WTC11 (cell line): ENCODE measurements at regions not wholly inside any gene's neighbourhood (a gene's known extent, or its start where the extent isn't known, plus 50 kb on each side); places are given as distances from the start of the nearest gene placed in this dataset.

Experiments used
- ATAC-seq: fragments of 200-7000 bp; cut with Tn5 transposase; 2 replicates; pipeline ENCODE4 v1.10.0; 2021; ENCODE audit warnings: mild to moderate bottlenecking, moderate library complexity
- CTCF ChIA-PET: fragments of 300-600 bp; sonication (Branson Sonifier 250); formaldehyde crosslinking; loops from one replicate; lab custom pipeline; 2021; ENCODE audit warnings: antibody characterized with exemption; lab: Charles Lee
- POLR2A ChIA-PET: fragments of 350-600 bp; sonication (Branson Sonifier 250); formaldehyde crosslinking; loops from one replicate; lab custom pipeline; 2021; ENCODE audit warnings: antibody characterized with exemption; lab: Charles Lee
- DNase-seq: peaks from one replicate; pipeline ENCODE4 v3.0.0; 2021; ENCODE audit warnings: low spot score
- H3K27ac Mint-ChIP-seq: 2 replicates; pipeline ENCODE4 v1.8.0; 2021; ENCODE audit warnings: mixed read lengths
- H3K27me3 Mint-ChIP-seq: 2 replicates; pipeline ENCODE4 v1.8.0; 2021; ENCODE audit warnings: low read depth, mild to moderate bottlenecking, moderate library complexity, mixed read lengths
- H3K36me3 Mint-ChIP-seq: 2 replicates; pipeline ENCODE4 v1.8.0; 2021; ENCODE audit warnings: mixed read lengths
- H3K4me1 Mint-ChIP-seq: 2 replicates; pipeline ENCODE4 v1.8.0; 2022; ENCODE audit warnings: mixed read lengths
- H3K4me3 Mint-ChIP-seq: 2 replicates; pipeline ENCODE4 v1.8.0; 2021; ENCODE audit warnings: mild to moderate bottlenecking, moderate library complexity, mixed read lengths
- H3K9me3 Mint-ChIP-seq: 2 replicates; pipeline ENCODE4 v1.8.0; 2021; ENCODE audit warnings: mixed read lengths
- ATF2 ChIP-seq: sonication (generic); formaldehyde crosslinking; IDR thresholded peaks from 2 replicates; pipeline ENCODE4 v1.8.1; 2022; ENCODE audit warnings: low read depth, missing genetic modification reagents, borderline replicate concordance
- CREB1 ChIP-seq: sonication (generic); formaldehyde crosslinking; IDR thresholded peaks from 2 replicates; pipeline ENCODE4 v1.8.0; 2023; ENCODE audit warnings: mild to moderate bottlenecking, missing genetic modification reagents
- CREM ChIP-seq: sonication (generic); formaldehyde crosslinking; IDR thresholded peaks from 2 replicates; pipeline ENCODE4 v1.8.1; 2022; ENCODE audit warnings: mild to moderate bottlenecking, missing genetic modification reagents, moderate library complexity
- FOXJ3 ChIP-seq: sonication (generic); formaldehyde crosslinking; IDR thresholded peaks from 2 replicates; pipeline ENCODE4 v1.9.0; 2021; ENCODE audit warnings: missing genetic modification reagents, mild to moderate bottlenecking, borderline replicate concordance
- FOXK1 ChIP-seq: sonication (generic); formaldehyde crosslinking; IDR thresholded peaks from 2 replicates; pipeline ENCODE4 v1.8.0; 2022; ENCODE audit warnings: mild to moderate bottlenecking, moderate library complexity, missing genetic modification reagents
- FOXP1 ChIP-seq: sonication (generic); formaldehyde crosslinking; IDR thresholded peaks from 2 replicates; pipeline ENCODE4 v1.8.0; 2022; ENCODE audit warnings: missing genetic modification reagents, mild to moderate bottlenecking, moderate library complexity, borderline replicate concordance
- IRF2 ChIP-seq: sonication (generic); formaldehyde crosslinking; IDR thresholded peaks from 2 replicates; pipeline ENCODE4 v1.8.0; 2022; ENCODE audit warnings: low read depth, missing genetic modification reagents, borderline replicate concordance
- NFE2L1 ChIP-seq: sonication (generic); formaldehyde crosslinking; IDR thresholded peaks from 2 replicates; pipeline ENCODE4 v1.8.1; 2023; ENCODE audit warnings: missing genetic modification reagents
- NR1H2 ChIP-seq: sonication (generic); formaldehyde crosslinking; IDR thresholded peaks from 2 replicates; pipeline ENCODE4 v1.9.0; 2021; ENCODE audit warnings: mild to moderate bottlenecking, moderate library complexity, missing genetic modification reagents
- NR3C1 ChIP-seq: sonication (generic); formaldehyde crosslinking; conservative IDR thresholded peaks from 2 replicates; pipeline ENCODE4 v1.8.1; 2023; ENCODE audit warnings: low read depth, mild to moderate bottlenecking, missing genetic modification reagents
- OVOL2 ChIP-seq: fragments of 250-450 bp; sonication (Bioruptor Pico); IDR thresholded peaks from 2 replicates; pipeline ENCODE4 v1.9.0; 2021; ENCODE audit warnings: mild to moderate bottlenecking, borderline replicate concordance
- RORB ChIP-seq: fragments of 250-450 bp; sonication (Bioruptor Pico); IDR thresholded peaks from 2 replicates; pipeline ENCODE4 v1.9.0; 2021; ENCODE audit warnings: mild to moderate bottlenecking
- SMAD3 ChIP-seq: sonication (generic); formaldehyde crosslinking; IDR thresholded peaks from 2 replicates; pipeline ENCODE4 v1.8.0; 2022; ENCODE audit warnings: missing genetic modification reagents, mild to moderate bottlenecking, borderline replicate concordance
- TP53 ChIP-seq: sonication (generic); formaldehyde crosslinking; IDR thresholded peaks from 2 replicates; pipeline ENCODE4 v1.8.1; 2023; ENCODE audit warnings: mild to moderate bottlenecking, missing genetic modification reagents
- ZBTB21 ChIP-seq: sonication (generic); formaldehyde crosslinking; IDR thresholded peaks from 2 replicates; pipeline ENCODE4 v1.8.1; 2023; ENCODE audit warnings: mild to moderate bottlenecking, missing genetic modification reagents, borderline replicate concordance
- ZBTB43 ChIP-seq: sonication (generic); formaldehyde crosslinking; IDR thresholded peaks from 2 replicates; pipeline ENCODE4 v1.8.1; 2023; ENCODE audit warnings: mild to moderate bottlenecking, missing genetic modification reagents
- ZNF416 ChIP-seq: fragments of 250-450 bp; sonication (Bioruptor Pico); IDR thresholded peaks from 2 replicates; pipeline ENCODE4 v1.9.0; 2021; ENCODE audit warnings: mild to moderate bottlenecking, inconsistent platforms
- TF ChIP-seq, protein P1 (sequence below): sonication (generic); formaldehyde crosslinking; IDR thresholded peaks from 2 replicates; pipeline ENCODE4 v1.8.1; 2022; ENCODE audit warnings: mild to moderate bottlenecking, moderate library complexity, missing genetic modification reagents
- TF ChIP-seq, protein P2 (sequence below): fragments of 250-450 bp; sonication (Bioruptor Pico); IDR thresholded peaks from 2 replicates; pipeline ENCODE4 v1.8.0; 2021; ENCODE audit warnings: mild to moderate bottlenecking
- TF ChIP-seq, protein P3 (sequence below): fragments of 250-450 bp; sonication (Bioruptor Pico); IDR thresholded peaks from 2 replicates; pipeline ENCODE4 v2.1.2; 2022; ENCODE audit warnings: mild to moderate bottlenecking, moderate library complexity
- TF ChIP-seq, protein P4 (sequence below): sonication (generic); formaldehyde crosslinking; IDR thresholded peaks from 2 replicates; pipeline ENCODE4 v1.8.0; 2022; ENCODE audit warnings: mild to moderate bottlenecking, missing genetic modification reagents
- TF ChIP-seq, protein P5 (sequence below): sonication (generic); formaldehyde crosslinking; IDR thresholded peaks from 2 replicates; pipeline ENCODE4 v1.8.1; 2022; ENCODE audit warnings: missing genetic modification reagents, borderline replicate concordance

- TF ChIP-seq, protein P1, sequence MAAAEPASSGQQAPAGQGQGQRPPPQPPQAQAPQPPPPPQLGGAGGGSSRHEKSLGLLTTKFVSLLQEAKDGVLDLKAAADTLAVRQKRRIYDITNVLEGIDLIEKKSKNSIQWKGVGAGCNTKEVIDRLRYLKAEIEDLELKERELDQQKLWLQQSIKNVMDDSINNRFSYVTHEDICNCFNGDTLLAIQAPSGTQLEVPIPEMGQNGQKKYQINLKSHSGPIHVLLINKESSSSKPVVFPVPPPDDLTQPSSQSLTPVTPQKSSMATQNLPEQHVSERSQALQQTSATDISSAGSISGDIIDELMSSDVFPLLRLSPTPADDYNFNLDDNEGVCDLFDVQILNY (CRISPR knock-in tag) = no peak
- TF ChIP-seq IRF2 (CRISPR knock-in tag) (no peak), ATF2 (CRISPR knock-in tag) (no peak)
Measured at GRCh38 chrX:39667191-39667590, 430.6 kb downstream of the BCOR start (continued).

DNA sequence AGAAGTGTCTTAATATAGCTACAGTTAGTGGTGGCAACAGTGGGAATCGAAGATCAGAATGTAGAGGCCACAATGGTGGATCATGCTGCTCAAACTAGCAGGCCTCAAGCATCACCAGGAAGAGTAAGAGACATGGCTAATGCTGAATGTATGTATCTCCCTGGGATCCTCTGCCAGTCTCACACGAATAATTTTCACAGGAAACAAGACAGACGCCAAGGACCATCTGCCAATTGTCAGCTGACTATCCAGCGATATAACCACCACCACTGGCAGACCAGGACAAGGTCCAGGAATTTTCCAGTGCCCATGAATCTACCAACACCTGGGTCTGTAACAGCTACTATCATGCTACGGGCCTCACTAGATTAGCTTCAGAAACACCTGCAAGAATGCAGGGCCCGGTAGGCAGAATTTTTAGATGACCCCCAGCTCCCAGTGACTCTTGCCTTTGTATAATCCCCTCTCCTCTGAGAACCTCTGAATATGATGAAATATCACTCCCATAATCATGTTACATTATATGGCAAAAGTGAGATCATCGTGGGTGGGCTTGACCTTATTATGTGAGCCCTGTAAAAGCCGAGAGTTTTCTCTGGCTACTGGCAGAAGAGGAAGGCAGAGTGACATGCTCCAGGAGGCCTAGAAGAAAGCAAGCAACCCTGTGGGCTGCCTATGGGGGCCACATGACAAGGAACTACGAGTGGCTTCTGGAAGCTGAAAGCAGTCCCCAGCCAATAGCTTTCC lies 429.8 kb downstream of the BCOR start:
- POLR2A ChIA-PET = no interaction called here
- ATAC-seq = no peak
- Mint-ChIP-seq H3K4me1 (peaks cover 4% of the 10 kb centered on the region), H3K27me3 (no peaks in the 10 kb centered on the region), H3K27ac (no peak overlapping the region), H3K36me3 (no peaks in the 10 kb centered on the region), H3K9me3 (no peaks in the 10 kb centered on the region), H3K4me3 (no peak overlapping the region)
- TF ChIP-seq CREM (CRISPR knock-in tag) = no peak
- TF ChIP-seq IRF2 (CRISPR knock-in tag) = no peak
- no peak for TF ChIP-seq OVOL2 (CRISPR knock-in tag)
- no peak for TF ChIP-seq NR1H2 (CRISPR knock-in tag)
- no peak for TF ChIP-seq RORB
- TF ChIP-seq, protein P2, sequence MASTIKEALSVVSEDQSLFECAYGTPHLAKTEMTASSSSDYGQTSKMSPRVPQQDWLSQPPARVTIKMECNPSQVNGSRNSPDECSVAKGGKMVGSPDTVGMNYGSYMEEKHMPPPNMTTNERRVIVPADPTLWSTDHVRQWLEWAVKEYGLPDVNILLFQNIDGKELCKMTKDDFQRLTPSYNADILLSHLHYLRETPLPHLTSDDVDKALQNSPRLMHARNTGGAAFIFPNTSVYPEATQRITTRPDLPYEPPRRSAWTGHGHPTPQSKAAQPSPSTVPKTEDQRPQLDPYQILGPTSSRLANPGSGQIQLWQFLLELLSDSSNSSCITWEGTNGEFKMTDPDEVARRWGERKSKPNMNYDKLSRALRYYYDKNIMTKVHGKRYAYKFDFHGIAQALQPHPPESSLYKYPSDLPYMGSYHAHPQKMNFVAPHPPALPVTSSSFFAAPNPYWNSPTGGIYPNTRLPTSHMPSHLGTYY (CRISPR knock-in tag) = no peak
- no peak for TF ChIP-seq NR3C1 (CRISPR knock-in tag)
- no peak for TF ChIP-seq CREB1 (CRISPR knock-in tag)
- no peak for TF ChIP-seq ZBTB21 (CRISPR knock-in tag)
- TF ChIP-seq ZNF416 (CRISPR knock-in tag) = no peak
- CTCF ChIA-PET = no interaction called here
- no peak for DNase-seq

DNA sequence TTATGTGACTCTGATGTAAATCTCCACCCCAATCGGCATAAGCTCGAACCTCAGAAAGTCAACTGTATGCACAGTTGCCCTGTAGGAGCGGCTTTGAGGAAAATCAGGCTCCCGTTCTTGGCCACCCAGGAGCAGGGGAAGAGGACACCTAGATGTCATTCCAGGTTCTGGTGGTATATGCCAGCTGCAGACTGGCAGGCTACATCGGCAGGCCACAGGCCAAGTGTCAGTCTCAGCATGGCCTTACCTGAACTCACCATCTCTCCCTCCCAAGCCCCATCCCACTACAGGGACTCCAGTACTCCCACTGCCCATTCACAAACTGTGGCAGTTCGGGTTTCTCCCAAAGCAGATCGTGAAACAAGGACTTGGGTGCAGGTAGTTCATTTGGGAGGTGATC lies 428.1 kb downstream of the BCOR start:
- DNase-seq (no peak), ATAC-seq (no peak)
- peaks cover 4% of the 10 kb centered on the region for H3K4me1 Mint-ChIP-seq
- POLR2A ChIA-PET = no interaction called here
- H3K27me3 Mint-ChIP-seq = no peaks in the 10 kb centered on the region
- peaks cover 3% of the 10 kb centered on the region; the same call in 1 of the 2 replicates for H3K36me3 Mint-ChIP-seq
- no peaks in the 10 kb centered on the region for H3K9me3 Mint-ChIP-seq
- CTCF ChIA-PET = no interaction called here
- no peak overlapping the region for H3K27ac Mint-ChIP-seq
- H3K4me3 Mint-ChIP-seq = no peak overlapping the region
- TF ChIP-seq FOXK1 (no peak), ZBTB43 (CRISPR knock-in tag) (no peak), SMAD3 (CRISPR knock-in tag) (no peak), NFE2L1 (CRISPR knock-in tag) (no peak), RORB (no peak), ZBTB21 (CRISPR knock-in tag) (no peak), TP53 (CRISPR knock-in tag) (no peak), FOXJ3 (no peak), FOXP1 (no peak)
- TF ChIP-seq, protein P2 (CRISPR knock-in tag) = no peak
- TF ChIP-seq, protein P3, sequence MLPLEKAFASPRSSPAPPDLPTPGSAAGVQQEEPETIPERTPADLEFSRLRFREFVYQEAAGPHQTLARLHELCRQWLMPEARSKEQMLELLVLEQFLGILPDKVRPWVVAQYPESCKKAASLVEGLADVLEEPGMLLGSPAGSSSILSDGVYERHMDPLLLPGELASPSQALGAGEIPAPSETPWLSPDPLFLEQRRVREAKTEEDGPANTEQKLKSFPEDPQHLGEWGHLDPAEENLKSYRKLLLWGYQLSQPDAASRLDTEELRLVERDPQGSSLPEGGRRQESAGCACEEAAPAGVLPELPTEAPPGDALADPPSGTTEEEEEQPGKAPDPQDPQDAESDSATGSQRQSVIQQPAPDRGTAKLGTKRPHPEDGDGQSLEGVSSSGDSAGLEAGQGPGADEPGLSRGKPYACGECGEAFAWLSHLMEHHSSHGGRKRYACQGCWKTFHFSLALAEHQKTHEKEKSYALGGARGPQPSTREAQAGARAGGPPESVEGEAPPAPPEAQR = no peak
- TF ChIP-seq, protein P4, sequence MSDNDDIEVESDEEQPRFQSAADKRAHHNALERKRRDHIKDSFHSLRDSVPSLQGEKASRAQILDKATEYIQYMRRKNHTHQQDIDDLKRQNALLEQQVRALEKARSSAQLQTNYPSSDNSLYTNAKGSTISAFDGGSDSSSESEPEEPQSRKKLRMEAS = no peak
- TF ChIP-seq, protein P5, sequence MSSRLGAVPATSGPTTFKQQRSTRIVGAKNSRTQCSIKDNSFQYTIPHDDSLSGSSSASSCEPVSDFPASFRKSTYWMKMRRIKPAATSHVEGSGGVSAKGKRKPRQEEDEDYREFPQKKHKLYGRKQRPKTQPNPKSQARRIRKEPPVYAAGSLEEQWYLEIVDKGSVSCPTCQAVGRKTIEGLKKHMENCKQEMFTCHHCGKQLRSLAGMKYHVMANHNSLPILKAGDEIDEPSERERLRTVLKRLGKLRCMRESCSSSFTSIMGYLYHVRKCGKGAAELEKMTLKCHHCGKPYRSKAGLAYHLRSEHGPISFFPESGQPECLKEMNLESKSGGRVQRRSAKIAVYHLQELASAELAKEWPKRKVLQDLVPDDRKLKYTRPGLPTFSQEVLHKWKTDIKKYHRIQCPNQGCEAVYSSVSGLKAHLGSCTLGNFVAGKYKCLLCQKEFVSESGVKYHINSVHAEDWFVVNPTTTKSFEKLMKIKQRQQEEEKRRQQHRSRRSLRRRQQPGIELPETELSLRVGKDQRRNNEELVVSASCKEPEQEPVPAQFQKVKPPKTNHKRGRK (CRISPR knock-in tag) = no peak
